Stomach (tissue), 8 donors: ENCODE measurements at regions not wholly inside any gene's neighbourhood (a gene's known extent, or its start where the extent isn't known, plus 50 kb on each side); places are given as distances from the start of the nearest gene placed in this dataset.

Experiments used
- DNase-seq, 2 donors: peaks; one replicate each; pipeline versions ENCODE4 v3.0.0 to v3.0.0-alpha.2; 2013 to 2019
- H3K27ac ChIP-seq, 5 donors: fragments of 200-600 bp in 4 of 5; sonication (generic) in 4 of 5; one replicate each; pipeline ENCODE4 v1.5.1; 2013 to 2019; ENCODE audit warnings: mild to moderate bottlenecking in 1 of 5, moderate library complexity in 1 of 5
- H3K27me3 ChIP-seq, 3 donors: fragments of 200-600 bp; sonication (generic); one replicate each; pipeline ENCODE4 v1.5.1; 2017 to 2019; ENCODE audit warnings: mixed run types in 1 of 3
- H3K36me3 ChIP-seq, 4 donors: fragments of 200-600 bp; sonication (generic); 1 replicate in 3 of 4; 2 replicates in 1 of 4; pipeline ENCODE4 v1.5.1; 2016 to 2019
- H3K4me1 ChIP-seq, 4 donors: fragments of 200-600 bp; sonication (generic); one replicate each; pipeline ENCODE4 v1.5.1; 2016 to 2019
- H3K4me3 ChIP-seq, 4 donors: fragments of 200-600 bp; sonication (generic) in 3 of 4; one replicate each; pipeline ENCODE4 v1.5.1; 2016 to 2019; ENCODE audit warnings: mild to moderate bottlenecking in 1 of 4
- H3K9me3 ChIP-seq, 4 donors: fragments of 200-600 bp; sonication (generic); one replicate each; pipeline ENCODE4 v1.5.1; 2016 to 2019
- EP300 ChIP-seq: sonication (generic); formaldehyde crosslinking; IDR thresholded peaks from one replicate; pipeline ENCODE4 v1.6.1; 2017; ENCODE audit warnings: antibody characterized with exemption
- POLR2A ChIP-seq, 4 donors: fragments of 450-650 bp; IDR thresholded peaks; one replicate each; pipeline ENCODE4 v1.6.1; 2016; ENCODE audit warnings: antibody characterized with exemption in 4 of 4, control low read depth in 2 of 4, mild to moderate bottlenecking in 1 of 4, moderate library complexity in 1 of 4
- POLR2AphosphoS5 ChIP-seq, 3 donors: sonication (generic); formaldehyde crosslinking; IDR thresholded peaks; one replicate each; pipeline ENCODE4 v1.6.1; 2016; ENCODE audit warnings: antibody characterized with exemption in 3 of 3
- WGBS, 5 donors: extraction: QIAGEN DNeasy Blood & Tissue Kit in 3 of 5; methylation state at CpG; one replicate each; pipeline versions ENCODE4 v1.1.5 to v1.1.7; 2013 to 2018; 5-methylcytosine and 5-hydroxymethylcytosine counted together
- intact Hi-C: fragments of 100-400 bp; cut with DNase I; formaldehyde crosslinking; loops from one replicate; pipeline ENCODE4 v1.15.1; 2023; ENCODE audit warnings: low total_unique reads
- TF ChIP-seq, protein P1 (sequence below), 7 experiments: fragments of 450-650 bp in 4 of 7; fragments of 200-600 bp in 3 of 7; sonication (generic) in 3 of 7; IDR thresholded peaks; one replicate each; pipeline ENCODE4 v1.5.1; 2016 to 2019; ENCODE audit warnings: antibody characterized with exemption in 7 of 7, control low read depth in 2 of 7, mild to moderate bottlenecking in 1 of 7
- donor health status: healthy with polysubstance abuse.
- donor health status: Bipolar disorder and iron deficiency.
- donor health status: healthy.

DNA sequence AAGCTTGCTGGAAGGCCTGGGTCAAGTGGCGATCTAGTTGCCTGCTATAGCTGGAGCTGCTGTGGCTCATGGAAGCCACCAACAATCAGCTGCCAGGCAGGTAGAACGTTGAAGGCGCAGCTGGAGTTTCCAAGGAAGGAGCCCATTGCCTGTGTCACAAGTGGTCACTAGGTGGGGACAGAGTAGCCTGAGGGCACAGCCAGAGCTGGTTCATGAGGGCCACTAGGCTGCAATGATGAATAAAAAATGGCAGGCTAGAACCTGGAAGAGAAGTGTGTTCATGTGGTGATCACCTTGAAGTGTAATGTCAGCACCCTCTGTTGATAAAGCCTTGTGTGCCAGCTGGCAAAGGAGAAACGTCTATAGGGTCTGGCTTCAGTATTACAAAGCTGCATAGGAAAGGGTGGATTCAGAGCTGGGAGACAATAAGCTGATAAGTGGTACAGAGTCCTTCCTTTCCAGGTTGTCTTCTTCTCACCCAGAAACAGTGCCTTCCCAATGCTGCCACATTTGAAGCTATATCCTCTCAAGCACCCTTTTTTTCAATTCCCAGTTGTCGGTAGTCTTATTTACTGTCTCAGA is 165.8 kb downstream of the EMP1 start:
- 32 to 49% (median 41%) methylated on average over 5 of the region's 5 CpGs for WGBS, 5 donors
- TF ChIP-seq POLR2AphosphoS5 (IDR thresholded peaks at IDR 0.05) (no peak), EP300 (no peak), POLR2A (IDR thresholded peaks at IDR 0.05) (no peak)
- TF ChIP-seq, protein P1, sequence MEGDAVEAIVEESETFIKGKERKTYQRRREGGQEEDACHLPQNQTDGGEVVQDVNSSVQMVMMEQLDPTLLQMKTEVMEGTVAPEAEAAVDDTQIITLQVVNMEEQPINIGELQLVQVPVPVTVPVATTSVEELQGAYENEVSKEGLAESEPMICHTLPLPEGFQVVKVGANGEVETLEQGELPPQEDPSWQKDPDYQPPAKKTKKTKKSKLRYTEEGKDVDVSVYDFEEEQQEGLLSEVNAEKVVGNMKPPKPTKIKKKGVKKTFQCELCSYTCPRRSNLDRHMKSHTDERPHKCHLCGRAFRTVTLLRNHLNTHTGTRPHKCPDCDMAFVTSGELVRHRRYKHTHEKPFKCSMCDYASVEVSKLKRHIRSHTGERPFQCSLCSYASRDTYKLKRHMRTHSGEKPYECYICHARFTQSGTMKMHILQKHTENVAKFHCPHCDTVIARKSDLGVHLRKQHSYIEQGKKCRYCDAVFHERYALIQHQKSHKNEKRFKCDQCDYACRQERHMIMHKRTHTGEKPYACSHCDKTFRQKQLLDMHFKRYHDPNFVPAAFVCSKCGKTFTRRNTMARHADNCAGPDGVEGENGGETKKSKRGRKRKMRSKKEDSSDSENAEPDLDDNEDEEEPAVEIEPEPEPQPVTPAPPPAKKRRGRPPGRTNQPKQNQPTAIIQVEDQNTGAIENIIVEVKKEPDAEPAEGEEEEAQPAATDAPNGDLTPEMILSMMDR (IDR thresholded peaks at IDR 0.05): peak in 5 of 7 experiments; percentile 68 to 85 (median 73)
- H3K27ac ChIP-seq: no peak overlapping the region
- no peaks in the 10 kb centered on the region for H3K4me1 ChIP-seq
- no peaks in the 10 kb centered on the region for H3K9me3 ChIP-seq
- DNase-seq: peak; percentile 80 to 85
- intact Hi-C loops: loop anchor here (10.0 kb wide), 1 partner anchor 172 kb away; no protein-coding TSS in a partner anchor
- no peak overlapping the region for H3K4me3 ChIP-seq
- no peaks in the 10 kb centered on the region for H3K27me3 ChIP-seq
- H3K36me3 ChIP-seq: no peaks in the 10 kb centered on the region

DNA sequence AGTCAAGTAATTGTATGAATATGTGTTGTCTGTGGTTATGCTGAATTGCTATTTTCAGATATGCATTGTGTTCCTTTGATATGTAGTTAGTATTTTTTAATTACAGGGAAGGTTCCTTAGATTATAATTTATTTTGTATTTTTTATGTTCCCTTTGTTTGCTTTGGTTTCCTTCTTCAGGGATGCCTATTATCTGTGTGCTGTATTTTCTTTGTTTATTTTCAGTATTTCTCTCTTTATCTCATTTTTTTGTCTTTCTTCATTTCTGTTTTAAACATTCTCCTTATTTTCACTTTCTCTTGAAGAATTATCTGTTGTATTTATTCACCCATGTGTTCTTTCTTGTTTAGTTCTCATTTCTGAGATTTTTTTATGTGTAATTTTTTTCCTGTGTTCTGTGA is 163.1 kb downstream of the EMP1 start:
- no peaks in the 10 kb centered on the region for H3K36me3 ChIP-seq
- intact Hi-C loops: loop anchor here (10.0 kb wide), 1 partner anchor 175 kb away; no protein-coding TSS in a partner anchor

DNA sequence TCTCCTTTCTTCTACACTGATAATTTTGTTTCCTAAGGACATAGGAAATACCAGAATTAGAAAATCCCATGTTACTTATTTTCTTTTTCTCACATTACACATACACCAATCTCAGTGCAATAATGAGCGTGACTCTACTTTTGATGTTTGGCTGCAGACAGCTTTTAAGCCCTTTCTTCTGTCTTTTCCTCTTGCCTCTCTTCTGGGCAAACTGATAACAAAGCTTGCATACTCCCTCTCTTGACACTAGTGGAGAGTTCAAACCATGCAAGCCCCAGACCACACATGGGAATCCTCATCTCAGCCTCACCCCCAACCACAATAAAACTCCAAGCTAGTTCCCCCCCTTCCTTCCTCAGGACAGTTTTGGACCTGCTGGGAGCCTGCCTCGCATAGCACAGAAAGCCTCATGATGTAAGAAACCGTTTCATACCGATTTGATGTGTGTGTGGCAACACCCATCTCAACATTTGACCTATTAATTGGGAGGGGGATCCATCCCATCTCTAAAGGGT is 161.9 kb downstream of the EMP1 start:
- no peaks in the 10 kb centered on the region for H3K4me1 ChIP-seq

More for the DNA sequence above, 163.1 kb downstream of the EMP1 start:
- no peaks in the 10 kb centered on the region for H3K9me3 ChIP-seq
- no peak for DNase-seq
- H3K4me3 ChIP-seq: no peak overlapping the region
- H3K4me1 ChIP-seq: no peaks in the 10 kb centered on the region
- TF ChIP-seq, protein P1 (IDR thresholded peaks at IDR 0.05): no peak
- TF ChIP-seq EP300 (no peak), POLR2AphosphoS5 (IDR thresholded peaks at IDR 0.05) (no peak), POLR2A (IDR thresholded peaks at IDR 0.05) (no peak)
- H3K27ac ChIP-seq: no peak overlapping the region
- no peaks in the 10 kb centered on the region for H3K27me3 ChIP-seq

DNA sequence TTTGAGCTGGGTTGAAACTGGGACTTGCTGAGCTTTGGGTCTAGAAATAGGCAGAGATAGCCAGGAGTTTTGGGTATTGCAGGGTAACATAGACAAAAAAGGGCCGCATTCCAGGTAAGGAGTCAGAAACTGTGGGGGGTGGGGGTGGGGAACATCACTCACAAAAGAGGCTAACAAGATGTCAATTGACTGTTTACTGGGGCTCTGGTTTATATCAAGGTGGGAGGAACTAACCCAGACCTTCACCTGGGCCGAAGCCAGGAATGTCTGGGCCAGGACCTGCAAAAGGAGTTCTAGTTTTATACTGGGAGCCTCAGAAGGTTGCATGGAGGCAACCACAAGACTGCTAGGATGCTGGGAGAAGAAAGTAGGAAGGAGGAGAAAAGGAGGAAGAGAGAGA is 154.4 kb downstream of the EMP1 start:
- no peak for DNase-seq
- Histone ChIP-seq H3K27ac (no peak overlapping the region), H3K4me1 (no peaks in the 10 kb centered on the region), H3K4me3 (no peak overlapping the region), H3K27me3 (no peaks in the 10 kb centered on the region), H3K9me3 (no peaks in the 10 kb centered on the region), H3K36me3 (no peaks in the 10 kb centered on the region)
- WGBS, 5 donors: 76 to 82% (median 80%) methylated on average over 2 of the region's 2 CpGs
- intact Hi-C loops: no loop called here
- TF ChIP-seq, protein P1 (IDR thresholded peaks at IDR 0.05): no peak
- no peak for TF ChIP-seq POLR2AphosphoS5 (IDR thresholded peaks at IDR 0.05)
- TF ChIP-seq POLR2A (IDR thresholded peaks at IDR 0.05): no peak
- TF ChIP-seq EP300: no peak

More for the DNA sequence above, 161.9 kb downstream of the EMP1 start:
- 75 to 86% (median 83%) methylated on average over 4 of the region's 4 CpGs for WGBS, 5 donors
- no peaks in the 10 kb centered on the region for H3K27me3 ChIP-seq
- H3K36me3 ChIP-seq: no peaks in the 10 kb centered on the region
- no peak overlapping the region for H3K4me3 ChIP-seq
- no peak overlapping the region for H3K27ac ChIP-seq
- no peak for DNase-seq
- intact Hi-C loops: no loop called here
- H3K9me3 ChIP-seq: no peaks in the 10 kb centered on the region
- TF ChIP-seq POLR2AphosphoS5 (IDR thresholded peaks at IDR 0.05): no peak
- TF ChIP-seq, protein P1 (IDR thresholded peaks at IDR 0.05): no peak
- no peak for TF ChIP-seq POLR2A (IDR thresholded peaks at IDR 0.05)
- no peak for TF ChIP-seq EP300
